ENCODE measurements at regions not wholly inside any gene's neighbourhood (a gene's known extent, or its start where the extent isn't known, plus 50 kb on each side); places are given as distances from the start of the nearest gene placed in this dataset.

DNA sequence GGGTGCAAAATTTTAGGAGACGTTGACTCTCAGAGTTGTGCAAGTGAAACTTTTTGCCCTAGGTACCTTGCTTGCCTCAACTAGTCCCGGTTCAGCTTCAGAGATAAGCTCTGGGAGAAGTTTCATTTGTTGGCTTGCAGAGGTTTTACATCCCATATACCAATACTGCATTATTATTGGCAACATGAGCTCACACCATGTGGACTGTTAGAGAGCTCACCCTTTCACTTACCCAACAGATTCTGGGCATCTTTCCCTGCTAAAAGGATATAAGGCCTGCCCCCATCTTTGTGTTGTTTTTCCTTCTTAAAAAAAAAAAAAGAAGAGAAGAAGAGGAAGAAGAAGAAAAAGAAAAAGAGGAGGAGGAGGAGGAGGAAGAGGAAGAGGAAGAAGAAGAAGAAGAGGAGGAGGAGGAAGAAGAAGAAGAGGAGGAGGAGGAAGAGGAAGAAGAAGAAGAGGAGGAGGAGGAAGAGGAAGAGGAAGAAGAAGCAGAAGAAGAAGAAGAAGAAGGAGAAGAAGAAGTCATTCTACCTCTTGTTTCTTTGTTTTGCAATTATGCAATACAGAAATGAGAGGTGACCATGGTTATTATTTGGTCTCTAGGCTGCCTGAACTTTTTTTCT is 292.6 kb upstream of the IRX3 start:
- TF ChIP-seq, protein P1, sequence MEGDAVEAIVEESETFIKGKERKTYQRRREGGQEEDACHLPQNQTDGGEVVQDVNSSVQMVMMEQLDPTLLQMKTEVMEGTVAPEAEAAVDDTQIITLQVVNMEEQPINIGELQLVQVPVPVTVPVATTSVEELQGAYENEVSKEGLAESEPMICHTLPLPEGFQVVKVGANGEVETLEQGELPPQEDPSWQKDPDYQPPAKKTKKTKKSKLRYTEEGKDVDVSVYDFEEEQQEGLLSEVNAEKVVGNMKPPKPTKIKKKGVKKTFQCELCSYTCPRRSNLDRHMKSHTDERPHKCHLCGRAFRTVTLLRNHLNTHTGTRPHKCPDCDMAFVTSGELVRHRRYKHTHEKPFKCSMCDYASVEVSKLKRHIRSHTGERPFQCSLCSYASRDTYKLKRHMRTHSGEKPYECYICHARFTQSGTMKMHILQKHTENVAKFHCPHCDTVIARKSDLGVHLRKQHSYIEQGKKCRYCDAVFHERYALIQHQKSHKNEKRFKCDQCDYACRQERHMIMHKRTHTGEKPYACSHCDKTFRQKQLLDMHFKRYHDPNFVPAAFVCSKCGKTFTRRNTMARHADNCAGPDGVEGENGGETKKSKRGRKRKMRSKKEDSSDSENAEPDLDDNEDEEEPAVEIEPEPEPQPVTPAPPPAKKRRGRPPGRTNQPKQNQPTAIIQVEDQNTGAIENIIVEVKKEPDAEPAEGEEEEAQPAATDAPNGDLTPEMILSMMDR (IDR thresholded peaks at IDR 0.05; ENCODE audit: unreplicated experiment): no peak
- no peak for DNase-seq (ENCODE audit: unreplicated experiment)
- Mint-ChIP-seq H3K4me1 (ENCODE audit: insufficient read depth, unreplicated experiment) (no peaks in the 10 kb centered on the region), H3K4me3 (ENCODE audit: unreplicated experiment) (no peak overlapping the region), H3K27me3 (ENCODE audit: insufficient read depth, unreplicated experiment) (no peaks in the 10 kb centered on the region), H3K9me3 (ENCODE audit: unreplicated experiment) (no peaks in the 10 kb centered on the region), H3K27ac (ENCODE audit: low read depth, unreplicated experiment) (no peak overlapping the region), H3K36me3 (ENCODE audit: insufficient read depth, unreplicated experiment) (no peaks in the 10 kb centered on the region)
- CTCF ChIA-PET: interaction anchor here (0.6 kb wide), 1 partner anchor 1237 kb away, joined by 3 read pairs; no protein-coding TSS in a partner anchor
- intact Hi-C loops (cut with micrococcal nuclease): no loop called here
- POLR2A ChIA-PET: interaction anchor here (0.7 kb wide), 1 partner anchor 70 kb away, joined by 3 read pairs; no protein-coding TSS in a partner anchor
- no TSS peak for BruUV-seq (replicated peaks)

DNA sequence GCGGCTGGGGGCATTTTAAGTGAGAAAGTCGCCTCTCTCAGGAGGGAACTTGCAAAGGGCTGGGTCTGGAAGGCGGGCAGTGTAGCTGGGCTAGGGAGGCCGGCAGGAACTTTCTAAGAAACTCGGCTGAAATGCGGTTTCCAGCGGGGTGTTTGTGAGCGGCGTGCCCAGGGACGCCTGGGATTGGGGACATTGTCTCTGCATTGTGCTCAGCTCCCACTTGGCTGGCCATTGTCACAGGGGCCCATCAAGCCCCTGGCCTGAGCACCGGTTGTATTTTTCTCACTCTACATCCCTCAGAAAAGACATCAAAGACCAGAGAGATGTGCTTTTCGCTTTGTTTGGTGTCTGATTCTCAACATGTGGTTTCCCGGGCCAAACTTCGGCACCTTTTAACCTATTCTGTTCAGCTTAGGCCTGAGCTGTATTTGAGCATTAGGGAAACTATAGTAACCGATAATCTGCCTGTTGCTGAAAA is 291.1 kb upstream of the IRX3 start:
- ChIA-PET POLR2A (interaction anchor here (0.6 kb wide), 1 partner anchor 134 kb away, joined by 3 read pairs; no protein-coding TSS in a partner anchor), CTCF (no interaction called here)
- H3K36me3 Mint-ChIP-seq (ENCODE audit: insufficient read depth, unreplicated experiment): no peaks in the 10 kb centered on the region
- DNase-seq (ENCODE audit: unreplicated experiment): no peak
- intact Hi-C loops (cut with micrococcal nuclease): no loop called here
- no peaks in the 10 kb centered on the region for H3K4me1 Mint-ChIP-seq (ENCODE audit: insufficient read depth, unreplicated experiment)
- no peak overlapping the region for H3K27ac Mint-ChIP-seq (ENCODE audit: low read depth, unreplicated experiment)
- no peaks in the 10 kb centered on the region for H3K9me3 Mint-ChIP-seq (ENCODE audit: unreplicated experiment)
- BruUV-seq (replicated peaks): no TSS peak
- TF ChIP-seq, protein P1 (IDR thresholded peaks at IDR 0.05; ENCODE audit: unreplicated experiment): no peak
- H3K27me3 Mint-ChIP-seq (ENCODE audit: insufficient read depth, unreplicated experiment): no peaks in the 10 kb centered on the region
- no peak overlapping the region for H3K4me3 Mint-ChIP-seq (ENCODE audit: unreplicated experiment)

DNA sequence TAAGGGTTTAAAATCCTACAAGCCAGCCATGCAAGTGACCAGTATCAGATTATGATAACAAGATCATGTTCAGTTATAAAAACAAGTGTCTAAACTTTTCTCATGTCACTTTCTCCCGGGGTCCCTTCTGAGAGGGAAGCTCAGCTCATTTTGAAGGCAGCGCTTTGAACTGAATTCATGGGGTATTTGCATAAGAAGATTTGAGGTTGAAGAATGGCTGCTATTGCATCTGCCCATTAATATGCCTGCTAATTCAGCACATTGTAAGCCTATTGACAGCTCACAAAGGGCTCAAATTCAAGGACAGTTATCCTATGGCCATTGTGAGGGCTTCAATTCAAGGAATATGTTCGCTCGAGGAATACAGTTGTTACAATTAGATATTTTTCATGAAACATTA is 290.2 kb upstream of the IRX3 start:
- DNase-seq (ENCODE audit: unreplicated experiment): no peak
- BruUV-seq (replicated peaks): no TSS peak
- ChIA-PET CTCF (no interaction called here), POLR2A (no interaction called here)
- Mint-ChIP-seq H3K27me3 (ENCODE audit: insufficient read depth, unreplicated experiment) (no peaks in the 10 kb centered on the region), H3K9me3 (ENCODE audit: unreplicated experiment) (no peaks in the 10 kb centered on the region), H3K27ac (ENCODE audit: low read depth, unreplicated experiment) (no peak overlapping the region), H3K36me3 (ENCODE audit: insufficient read depth, unreplicated experiment) (no peaks in the 10 kb centered on the region), H3K4me1 (ENCODE audit: insufficient read depth, unreplicated experiment) (no peaks in the 10 kb centered on the region), H3K4me3 (ENCODE audit: unreplicated experiment) (no peak overlapping the region)
- intact Hi-C loops (cut with micrococcal nuclease): no loop called here
- TF ChIP-seq, protein P1 (IDR thresholded peaks at IDR 0.05; ENCODE audit: unreplicated experiment): no peak

DNA sequence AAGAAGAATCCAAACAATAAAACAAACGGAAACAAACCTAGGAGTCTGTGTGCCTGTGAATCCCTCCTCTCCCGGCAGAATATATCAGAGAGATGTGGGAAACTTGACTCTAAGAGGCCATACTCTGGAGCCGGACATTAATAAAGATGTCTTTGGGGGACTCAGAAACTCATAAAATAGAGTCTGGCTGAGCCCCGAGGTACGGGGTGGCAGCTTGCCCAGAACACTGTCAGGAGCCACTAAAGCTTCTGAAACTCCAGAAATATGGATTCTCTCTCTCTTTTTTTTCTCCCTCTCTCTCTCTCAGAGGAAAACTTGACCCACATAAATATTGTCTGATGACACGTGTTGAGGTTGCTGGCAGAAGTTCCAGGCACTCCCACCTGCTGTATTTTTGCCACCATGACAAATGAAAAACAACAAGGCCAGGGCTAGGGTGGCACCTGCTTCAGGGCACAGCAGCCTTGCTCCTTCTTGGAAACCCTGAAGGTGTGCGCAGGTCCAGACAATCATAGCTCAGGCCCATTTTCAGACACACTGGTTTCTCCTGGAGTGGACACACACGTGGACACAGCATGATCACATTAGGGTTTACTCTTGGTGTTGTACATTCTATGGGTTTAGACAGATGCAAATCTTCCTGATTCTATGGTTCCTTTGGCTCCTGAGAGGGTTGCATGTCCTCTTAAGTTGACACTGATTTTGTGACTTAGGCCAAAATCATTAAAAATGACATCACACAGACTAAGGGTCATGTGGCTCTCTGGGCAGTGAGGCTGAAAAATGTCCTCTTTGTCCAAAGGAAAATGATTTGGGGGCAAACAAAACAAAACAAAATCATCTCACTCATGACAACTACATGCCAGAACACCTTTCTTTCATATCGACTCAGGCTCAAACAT is 282.6 kb upstream of the IRX3 start:
- POLR2A ChIA-PET: no interaction called here
- CTCF ChIA-PET: no interaction called here
- Mint-ChIP-seq H3K27ac (ENCODE audit: low read depth, unreplicated experiment) (peak overlapping the region; percentile 11), H3K36me3 (ENCODE audit: insufficient read depth, unreplicated experiment) (no peaks in the 10 kb centered on the region), H3K9me3 (ENCODE audit: unreplicated experiment) (no peaks in the 10 kb centered on the region), H3K4me1 (ENCODE audit: insufficient read depth, unreplicated experiment) (no peaks in the 10 kb centered on the region), H3K4me3 (ENCODE audit: unreplicated experiment) (no peak overlapping the region), H3K27me3 (ENCODE audit: insufficient read depth, unreplicated experiment) (no peaks in the 10 kb centered on the region)
- no TSS peak for BruUV-seq (replicated peaks)
- intact Hi-C loops (cut with micrococcal nuclease): no loop called here
- TF ChIP-seq, protein P1 (IDR thresholded peaks at IDR 0.05; ENCODE audit: unreplicated experiment): no peak
- DNase-seq (ENCODE audit: unreplicated experiment): no peak
